ENCODE measurements at regions not wholly inside any gene's neighbourhood (a gene's known extent, or its start where the extent isn't known, plus 50 kb on each side); places are given as distances from the start of the nearest gene placed in this dataset.

- TF ChIP-seq CTCF (IDR thresholded peaks at IDR 0.05) (no peak), POLR2A (IDR thresholded peaks at IDR 0.05) (no peak)
Observed at GRCh38 chr2:150554046-150554445, 66.6 kb upstream of the RND3 start.

Measured in esophagus squamous epithelium (tissue), 4 donors.